NCI-H2196 treated with DMSO at 0.1 percent for 48 hours (cell line): ENCODE measurements at regions not wholly inside any gene's neighbourhood (a gene's known extent, or its start where the extent isn't known, plus 50 kb on each side); places are given as distances from the start of the nearest gene placed in this dataset.

Experiments used
- DNase-seq: peaks from one replicate; lab custom pipeline; 2025; ENCODE audit not compliant: unreplicated experiment; lab: John Stamatoyannopoulos, UW

- DNase-seq: no peak
These were observed 414.1 kb downstream of the FGF9 start for GRCh38 chr13:22085001-22085400.

GRCh38 chr13:22086597-22087330 is 415.9 kb downstream of the FGF9 start:
- no peak for DNase-seq

GRCh38 chr13:22090106-22090505 is 419.2 kb downstream of the FGF9 start:
- no peak for DNase-seq

GRCh38 chr13:22091222-22091970 is 420.5 kb downstream of the FGF9 start:
- no peak for DNase-seq

- DNase-seq: no peak
These were observed 421.1 kb downstream of the FGF9 start for GRCh38 chr13:22091971-22092300.

GRCh38 chr13:22092791-22093560 is 422.1 kb downstream of the FGF9 start:
- DNase-seq: no peak

GRCh38 chr13:22095794-22096193 is 424.9 kb downstream of the FGF9 start:
- no peak for DNase-seq

GRCh38 chr13:22099585-22099984 is 428.7 kb downstream of the FGF9 start:
- DNase-seq: no peak

GRCh38 chr13:22102271-22102670 is 431.4 kb downstream of the FGF9 start:
- DNase-seq: no peak

- no peak for DNase-seq
These were observed 432.5 kb downstream of the FGF9 start for GRCh38 chr13:22103046-22104027.

GRCh38 chr13:22106058-22106457 is 435.2 kb downstream of the FGF9 start:
- no peak for DNase-seq

GRCh38 chr13:22107549-22107948 is 436.7 kb downstream of the FGF9 start:
- no peak for DNase-seq

- DNase-seq: no peak
These were observed 437.5 kb downstream of the FGF9 start for GRCh38 chr13:22108283-22108942.

GRCh38 chr13:22108979-22109378 is 438.1 kb downstream of the FGF9 start:
- no peak for DNase-seq

GRCh38 chr13:22110368-22110767 is 439.5 kb downstream of the FGF9 start:
- DNase-seq: no peak

- DNase-seq: no peak
These were observed 440.4 kb downstream of the FGF9 start for GRCh38 chr13:22111152-22111783.

GRCh38 chr13:22111961-22112360 is 441.1 kb downstream of the FGF9 start:
- DNase-seq: no peak

- DNase-seq: no peak
These were observed 442.3 kb downstream of the FGF9 start for GRCh38 chr13:22112956-22113745.
